OCI-LY3 (cell line): ENCODE measurements at regions not wholly inside any gene's neighbourhood (a gene's known extent, or its start where the extent isn't known, plus 50 kb on each side); places are given as distances from the start of the nearest gene placed in this dataset.
A peak's percentile ranks its signal among the peaks of the same experiment; 100 is the strongest.

ENCODE experiments used
- H2AFZ ChIP-seq: fragments of 200-600, 300-600 bp; shearing (Covaris generic); 2 replicates; pipeline ENCODE4 v1.6.0; 2014; ENCODE audit warnings: antibody characterized with exemption, low read depth, low read length
- H3K27ac ChIP-seq: fragments of 200-600, 300-600 bp; sonication (generic); 2 replicates; pipeline ENCODE4 v1.5.1; 2014; ENCODE audit warnings: mild to moderate bottlenecking, low read length, moderate library complexity, mixed read lengths
- H3K27me3 ChIP-seq: fragments of 200-600, 300-600 bp; sonication (generic); 2 replicates; pipeline ENCODE4 v1.6.1; 2014; ENCODE audit warnings: low read depth, low read length, mixed read lengths
- H3K36me3 ChIP-seq: fragments of 200-600, 300-600 bp; sonication (generic); replicated peaks from 2 replicates; pipeline ENCODE3; 2014; ENCODE audit warnings: low read depth, low read length, mixed read lengths
- H3K4me1 ChIP-seq: fragments of 300-600, 200-600 bp; sonication (generic); 2 replicates; pipeline ENCODE4 v1.6.1; 2014; ENCODE audit warnings: low read length, mixed read lengths
- H3K4me2 ChIP-seq: fragments of 200-600, 300-600 bp; sonication (generic); 2 replicates; pipeline ENCODE4 v1.6.1; 2014; ENCODE audit warnings: low read length, mixed read lengths
- H3K4me3 ChIP-seq: fragments of 300-600, 200-600 bp; sonication (generic); 2 replicates; pipeline ENCODE4 v1.5.1; 2014; ENCODE audit warnings: antibody characterized with exemption, mild to moderate bottlenecking, low read length, moderate library complexity
- H3K79me2 ChIP-seq: fragments of 300-600, 200-600 bp; shearing (Covaris generic); 2 replicates; pipeline ENCODE4 v1.6.1; 2014; ENCODE audit warnings: mild to moderate bottlenecking, low read length, mixed read lengths
- H3K9ac ChIP-seq: fragments of 300-600, 200-600 bp; shearing (Covaris generic); 2 replicates; pipeline ENCODE4 v1.6.0; 2014; ENCODE audit warnings: mild to moderate bottlenecking, low read length, moderate library complexity
- H3K9me3 ChIP-seq: fragments of 200-600, 300-600 bp; shearing (Covaris generic); 2 replicates; pipeline ENCODE4 v1.6.1; 2014; ENCODE audit warnings: low read length, mixed read lengths; ENCODE audit not compliant: insufficient read depth
- H4K20me1 ChIP-seq: fragments of 200-600, 300-600 bp; sonication (generic); 2 replicates; pipeline ENCODE4 v1.6.1; 2016; ENCODE audit warnings: low read length, mixed read lengths; ENCODE audit not compliant: insufficient read depth
- EZH2phosphoT487 ChIP-seq: fragments of 200-600 bp; shearing (Covaris generic); IDR thresholded peaks from 2 replicates; pipeline ENCODE4 v1.6.1; 2018; ENCODE audit warnings: antibody characterized with exemption, mixed run types, low read depth
- TF ChIP-seq, protein P1 (sequence below): fragments of 200-600, 300-600 bp; sonication (generic); IDR thresholded peaks from 2 replicates; pipeline ENCODE4 v1.5.1; 2014; ENCODE audit warnings: antibody characterized with exemption, low read length, low read depth

GRCh38 chr2:898319-898718 is 52.3 kb upstream of the SNTG2 start:
- TF ChIP-seq, protein P1, sequence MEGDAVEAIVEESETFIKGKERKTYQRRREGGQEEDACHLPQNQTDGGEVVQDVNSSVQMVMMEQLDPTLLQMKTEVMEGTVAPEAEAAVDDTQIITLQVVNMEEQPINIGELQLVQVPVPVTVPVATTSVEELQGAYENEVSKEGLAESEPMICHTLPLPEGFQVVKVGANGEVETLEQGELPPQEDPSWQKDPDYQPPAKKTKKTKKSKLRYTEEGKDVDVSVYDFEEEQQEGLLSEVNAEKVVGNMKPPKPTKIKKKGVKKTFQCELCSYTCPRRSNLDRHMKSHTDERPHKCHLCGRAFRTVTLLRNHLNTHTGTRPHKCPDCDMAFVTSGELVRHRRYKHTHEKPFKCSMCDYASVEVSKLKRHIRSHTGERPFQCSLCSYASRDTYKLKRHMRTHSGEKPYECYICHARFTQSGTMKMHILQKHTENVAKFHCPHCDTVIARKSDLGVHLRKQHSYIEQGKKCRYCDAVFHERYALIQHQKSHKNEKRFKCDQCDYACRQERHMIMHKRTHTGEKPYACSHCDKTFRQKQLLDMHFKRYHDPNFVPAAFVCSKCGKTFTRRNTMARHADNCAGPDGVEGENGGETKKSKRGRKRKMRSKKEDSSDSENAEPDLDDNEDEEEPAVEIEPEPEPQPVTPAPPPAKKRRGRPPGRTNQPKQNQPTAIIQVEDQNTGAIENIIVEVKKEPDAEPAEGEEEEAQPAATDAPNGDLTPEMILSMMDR: peak; percentile 22; the same call in 1 of the 2 replicates
- TF ChIP-seq EZH2phosphoT487: no peak
- Histone ChIP-seq H3K4me3 (no peak overlapping the region), H3K9me3 (no peaks in the 10 kb centered on the region), H3K9ac (no peak overlapping the region), H3K79me2 (no peaks in the 10 kb centered on the region), H3K4me2 (no peak overlapping the region), H2AFZ (no peak overlapping the region), H3K36me3 (no peaks in the 10 kb centered on the region), H3K4me1 (no peaks in the 10 kb centered on the region), H3K27ac (no peak overlapping the region), H4K20me1 (no peaks in the 10 kb centered on the region), H3K27me3 (no peaks in the 10 kb centered on the region)

DNA sequence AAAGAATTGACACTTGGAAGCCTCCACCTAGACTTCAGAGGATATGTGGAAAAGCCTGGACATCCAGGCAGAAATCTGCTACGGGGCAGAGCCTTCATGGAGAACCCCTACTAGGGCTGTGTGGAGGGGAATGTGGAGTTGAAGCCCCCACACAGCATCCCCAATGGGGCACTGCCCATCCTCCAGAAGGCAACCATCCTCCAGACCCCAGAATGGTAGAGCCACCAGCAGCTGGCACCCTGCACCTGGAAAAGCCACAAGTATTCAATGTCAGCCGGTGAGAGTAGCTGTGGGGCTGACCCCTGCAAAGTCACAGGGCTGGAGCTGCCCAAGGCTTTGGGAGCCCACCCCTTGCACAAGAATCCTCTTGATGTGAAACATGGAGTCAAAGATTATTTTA is 53.6 kb upstream of the SNTG2 start:
- Histone ChIP-seq H3K79me2 (no peaks in the 10 kb centered on the region), H3K9me3 (no peaks in the 10 kb centered on the region), H3K4me3 (no peak overlapping the region), H3K4me2 (no peak overlapping the region), H3K27ac (no peak overlapping the region), H3K27me3 (no peaks in the 10 kb centered on the region), H3K36me3 (no peaks in the 10 kb centered on the region), H2AFZ (no peak overlapping the region), H3K4me1 (no peaks in the 10 kb centered on the region), H3K9ac (no peak overlapping the region), H4K20me1 (no peaks in the 10 kb centered on the region)
- TF ChIP-seq, protein P1: no peak
- no peak for TF ChIP-seq EZH2phosphoT487

DNA sequence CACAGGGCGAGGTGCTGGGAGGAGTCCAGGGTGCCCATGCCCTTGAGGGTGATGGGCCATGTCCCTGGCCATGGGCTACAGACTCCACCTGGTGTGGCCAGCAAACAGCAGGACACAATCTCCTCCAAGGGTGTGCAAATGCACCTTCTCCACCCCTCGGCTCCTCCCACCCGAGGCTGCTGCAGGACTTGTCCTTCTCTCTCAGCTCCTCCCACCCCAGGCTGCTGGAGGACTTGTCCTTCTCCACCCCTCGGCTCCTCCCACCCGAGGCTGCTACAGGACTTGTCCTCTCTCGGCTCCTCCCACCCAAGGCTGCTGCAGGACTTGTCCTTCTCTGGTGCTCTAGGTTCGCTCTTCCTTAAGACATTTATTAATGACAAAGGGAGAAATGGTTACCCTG is 57.3 kb upstream of the SNTG2 start:
- no peaks in the 10 kb centered on the region for H3K9me3 ChIP-seq
- no peak overlapping the region for H2AFZ ChIP-seq
- no peak overlapping the region for H3K4me2 ChIP-seq
- no peaks in the 10 kb centered on the region for H3K36me3 ChIP-seq
- no peak overlapping the region for H3K9ac ChIP-seq
- H3K4me1 ChIP-seq: no peaks in the 10 kb centered on the region
- no peak overlapping the region for H3K27ac ChIP-seq
- no peaks in the 10 kb centered on the region for H3K27me3 ChIP-seq
- no peaks in the 10 kb centered on the region for H4K20me1 ChIP-seq
- H3K4me3 ChIP-seq: no peak overlapping the region
- H3K79me2 ChIP-seq: no peaks in the 10 kb centered on the region
- TF ChIP-seq EZH2phosphoT487: no peak
- TF ChIP-seq, protein P1: no peak

GRCh38 chr2:892892-893291 is 57.8 kb upstream of the SNTG2 start:
- Histone ChIP-seq H3K4me2 (no peak overlapping the region), H3K27me3 (no peaks in the 10 kb centered on the region), H4K20me1 (no peaks in the 10 kb centered on the region), H3K9ac (no peak overlapping the region), H3K9me3 (no peaks in the 10 kb centered on the region), H3K79me2 (no peaks in the 10 kb centered on the region), H3K4me1 (no peaks in the 10 kb centered on the region), H2AFZ (no peak overlapping the region), H3K4me3 (no peak overlapping the region), H3K36me3 (no peaks in the 10 kb centered on the region), H3K27ac (no peak overlapping the region)
- TF ChIP-seq, protein P1: no peak
- TF ChIP-seq EZH2phosphoT487: no peak
